ENCODE measurements at regions not wholly inside any gene's neighbourhood (a gene's known extent, or its start where the extent isn't known, plus 50 kb on each side); places are given as distances from the start of the nearest gene placed in this dataset.
"Not testable (repeated sequence)": the region's sequence is repeated elsewhere in the genome, so short reads cannot be mapped to it uniquely, and the experiment has no call there.

GRCh38 chr1:240722788-240723187, 110.8 kb upstream of the GREM2 start:
- no peak for DNase-seq

DNA sequence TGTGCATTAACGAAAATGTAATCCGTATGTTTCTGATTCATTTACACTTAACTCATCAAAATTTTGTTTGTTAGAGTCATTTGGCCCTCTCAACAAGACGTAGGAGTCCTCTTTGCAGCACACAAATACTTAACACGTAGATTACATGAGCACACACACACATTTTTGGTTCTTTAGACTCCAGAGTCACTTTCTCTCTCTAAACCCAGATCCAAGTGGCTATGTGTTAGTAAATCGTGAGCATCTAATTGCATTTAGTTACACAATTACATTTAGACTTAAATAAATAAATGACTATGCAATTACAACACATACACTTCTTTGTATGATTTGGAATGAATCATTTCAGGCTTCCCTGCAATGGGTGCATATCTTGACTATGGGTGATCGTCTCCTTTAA, 109.0 kb upstream of the GREM2 start:
- DNase-seq: no peak

DNA sequence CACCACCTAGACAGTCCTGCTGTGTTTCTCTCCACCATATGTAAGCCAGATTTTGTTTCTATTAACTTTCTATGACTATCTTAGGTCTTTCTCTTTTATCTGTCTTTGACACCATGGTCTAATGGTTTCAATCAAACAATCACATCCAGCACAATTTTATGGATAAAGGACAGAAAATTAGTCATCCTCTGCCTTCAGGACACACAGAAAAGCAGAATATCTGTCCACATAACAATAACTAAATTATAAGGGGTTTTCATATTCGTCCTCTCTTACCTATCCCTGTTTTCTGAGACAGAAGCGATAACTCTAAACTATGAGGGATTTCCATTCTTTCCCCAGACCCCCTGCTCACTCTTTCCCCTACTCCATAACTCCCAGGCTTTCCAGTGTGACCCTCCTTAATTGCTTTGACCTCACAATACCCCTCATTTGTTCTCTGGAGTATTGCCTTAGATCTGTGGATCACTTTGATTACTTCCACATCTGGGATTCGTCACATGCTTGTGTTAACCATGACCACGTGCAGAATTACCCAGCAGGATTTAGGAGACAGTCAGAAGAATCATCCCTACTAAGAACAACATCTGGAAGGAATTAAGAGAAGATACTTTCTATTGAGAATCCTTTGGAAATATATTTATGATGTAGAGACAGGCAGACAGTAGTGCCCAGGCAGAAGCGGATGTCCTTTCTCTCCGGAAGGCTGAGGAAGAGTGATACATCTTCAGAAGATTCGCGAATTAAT, 108.2 kb upstream of the GREM2 start:
- DNase-seq: no peak

GRCh38 chr1:240716538-240716937, 104.6 kb upstream of the GREM2 start:
- not testable (repeated sequence) for DNase-seq

DNA sequence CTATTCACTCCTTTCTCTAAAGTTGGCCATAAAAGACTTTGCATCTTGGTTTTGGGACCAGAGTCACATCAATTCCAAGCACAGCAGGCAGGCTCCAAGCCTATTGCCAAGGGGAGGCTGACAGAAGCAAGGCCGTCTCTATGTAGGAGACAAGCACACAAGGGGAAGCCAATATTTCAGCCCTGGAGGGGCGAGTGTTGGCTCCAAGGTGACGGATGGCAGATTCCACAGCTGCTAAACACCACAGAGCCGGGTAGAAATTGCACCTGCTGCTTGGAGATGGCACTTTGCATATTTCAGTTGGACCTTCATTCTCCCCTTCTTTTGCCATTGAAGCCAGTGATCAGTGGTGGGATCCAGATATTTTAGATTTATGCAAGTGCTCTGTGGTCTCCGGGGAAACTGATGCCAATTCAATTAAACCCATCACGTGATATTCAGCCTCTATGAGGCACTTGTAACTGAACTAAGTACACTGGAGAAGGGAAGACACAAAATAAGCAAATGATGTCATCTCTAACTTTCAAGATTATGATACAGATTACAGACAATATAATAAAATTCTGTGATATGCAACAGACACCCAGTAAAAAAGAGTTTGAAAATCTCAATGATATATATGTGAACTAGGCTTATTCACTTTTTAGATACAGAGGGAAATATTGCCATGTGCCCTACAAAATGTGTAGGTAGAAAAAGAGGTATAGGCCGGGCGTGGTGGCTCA, 102.8 kb upstream of the GREM2 start:
- no peak for DNase-seq

GRCh38 chr1:240712014-240712731, 100.2 kb upstream of the GREM2 start:
- DNase-seq: no peak

GRCh38 chr1:240711020-240711419, 99.1 kb upstream of the GREM2 start:
- DNase-seq: no peak

DNA sequence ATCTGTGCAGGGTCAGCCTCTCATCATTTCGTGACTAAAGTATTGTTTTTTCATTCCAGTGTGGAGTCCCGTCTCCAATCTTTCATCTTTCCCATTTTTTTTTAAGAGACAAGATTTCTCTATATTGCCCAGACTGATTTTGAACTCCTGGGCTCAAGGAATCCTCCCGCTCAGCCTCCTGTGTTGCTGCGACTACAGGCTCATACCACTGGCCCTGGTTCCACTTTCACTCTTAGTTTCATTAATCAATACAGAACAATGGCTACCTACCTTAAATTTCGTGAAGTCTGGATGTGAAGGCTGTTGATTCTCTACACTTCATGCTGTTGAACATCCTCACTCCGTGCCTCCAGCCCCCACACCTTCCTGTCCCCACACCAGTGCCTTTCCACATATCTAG, 97.7 kb upstream of the GREM2 start:
- no peak for DNase-seq

- no peak for DNase-seq
Observed at GRCh38 chr1:240706150-240706935, 94.4 kb upstream of the GREM2 start.

DNA sequence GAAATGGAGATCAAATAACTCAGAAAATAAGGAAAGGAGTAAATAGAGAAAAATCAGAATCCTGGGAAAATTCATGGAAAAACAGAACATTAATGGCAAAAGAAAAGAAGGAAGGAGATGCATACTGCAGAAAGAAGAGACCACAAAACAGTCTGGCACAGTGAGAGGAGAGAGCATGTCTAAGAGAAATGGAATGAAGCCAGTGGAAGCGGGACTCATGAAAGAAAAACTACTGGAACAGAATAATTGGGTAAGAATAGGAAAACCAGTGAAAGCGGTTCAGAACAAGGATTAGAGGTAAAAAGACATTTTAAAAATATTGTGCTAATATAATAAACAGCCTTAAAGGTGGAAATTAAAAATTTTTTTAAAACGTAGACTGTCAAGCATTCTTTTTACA, 93.6 kb upstream of the GREM2 start:
- no peak for DNase-seq

DNA sequence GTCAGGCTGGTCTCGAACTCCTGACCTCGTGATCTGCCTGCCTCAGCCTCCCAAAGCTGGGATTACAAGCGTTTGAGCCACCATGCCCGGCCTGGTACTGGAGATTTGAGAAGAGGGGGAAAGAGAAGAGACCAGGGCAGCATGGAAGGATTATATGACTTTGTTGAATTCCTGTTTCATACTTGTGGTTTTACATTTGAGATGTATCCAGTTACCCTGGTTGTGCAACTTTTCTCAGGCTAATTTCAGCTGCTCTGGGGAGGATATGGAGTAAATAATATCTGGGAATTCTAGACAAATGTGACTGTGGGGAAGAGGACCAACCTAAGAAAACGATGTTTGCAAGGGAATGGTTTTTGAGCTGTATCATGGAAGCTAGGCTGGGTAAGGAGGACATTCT, 89.5 kb upstream of the GREM2 start:
- DNase-seq: no peak

GRCh38 chr1:240695416-240695815, 83.5 kb upstream of the GREM2 start:
- no peak for DNase-seq

DNA sequence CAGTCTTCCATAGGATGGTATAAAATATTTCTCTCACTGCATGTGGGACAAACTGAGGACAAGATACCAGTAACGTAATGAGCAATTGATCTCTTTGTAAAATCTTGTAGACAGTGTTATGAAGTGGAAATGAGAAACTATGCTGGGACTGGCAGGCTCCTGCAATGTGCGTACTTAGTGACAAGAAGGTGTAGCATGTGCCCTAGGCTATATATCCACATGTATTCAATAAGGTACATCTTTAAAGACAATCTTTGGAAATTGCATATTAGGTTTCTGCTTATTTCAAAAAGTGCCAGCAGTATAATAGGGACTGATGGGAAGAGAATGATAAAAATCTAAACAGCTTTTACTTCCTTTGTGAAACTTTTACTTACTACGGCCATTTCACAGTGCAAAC, 81.9 kb upstream of the GREM2 start:
- no peak for DNase-seq

GRCh38 chr1:240693036-240693435, 81.1 kb upstream of the GREM2 start:
- DNase-seq: no peak

DNA sequence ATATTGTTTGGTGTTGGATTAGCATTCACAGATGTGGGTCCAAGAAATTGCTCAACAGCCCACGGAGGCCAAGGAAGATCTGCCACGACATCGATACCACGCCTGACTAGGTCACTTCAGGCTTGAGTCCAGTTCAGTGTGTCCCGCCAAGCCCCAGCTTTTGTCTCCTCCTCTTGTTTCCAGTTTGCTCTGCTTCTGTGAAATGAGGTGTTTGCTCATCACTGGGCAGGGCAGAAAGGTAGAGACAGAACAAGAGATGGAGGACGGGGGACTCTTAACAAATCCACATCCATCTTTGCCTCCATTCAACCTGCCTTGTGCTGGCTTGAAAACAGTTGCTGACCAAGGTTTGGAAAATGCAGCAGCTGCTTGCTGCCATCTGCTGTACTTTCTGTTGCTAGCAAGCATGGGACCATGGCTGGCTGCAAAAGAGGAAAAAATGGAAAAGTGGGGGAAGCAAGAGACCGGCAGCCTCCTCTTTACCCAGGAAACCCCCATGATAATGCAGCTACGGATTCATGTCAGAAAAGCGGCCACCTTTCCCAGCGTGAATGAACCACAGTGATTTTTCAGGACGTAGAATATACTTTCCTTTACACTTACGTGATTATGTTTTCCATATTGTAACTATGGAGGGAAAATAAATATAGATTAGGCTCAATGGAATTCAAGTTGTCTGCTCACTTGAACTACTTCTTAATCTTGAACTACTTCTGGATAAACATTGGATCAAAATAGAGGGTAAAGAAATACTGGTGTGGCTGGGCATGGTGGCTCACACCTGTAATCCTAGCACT, 80.2 kb upstream of the GREM2 start:
- DNase-seq: peak; percentile 13

DNA sequence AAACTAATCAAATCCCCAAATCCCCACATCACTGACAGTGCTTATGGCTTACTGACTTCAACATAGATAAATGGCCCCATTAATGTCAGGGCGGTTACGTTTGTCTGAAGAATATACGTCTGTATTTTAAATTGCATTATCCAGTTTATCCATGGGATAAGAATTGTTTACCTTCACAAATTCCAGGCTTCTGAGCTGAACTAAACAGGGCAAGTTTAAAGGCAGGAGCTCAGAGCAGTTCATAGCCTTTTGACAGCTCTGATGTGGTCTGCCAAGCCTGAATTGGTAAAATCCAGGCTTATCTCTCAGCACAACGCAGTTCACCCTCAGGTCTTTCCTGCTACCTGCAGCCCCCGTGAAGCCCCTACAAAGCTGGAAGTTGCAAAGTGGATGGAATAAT, 79.5 kb upstream of the GREM2 start:
- no peak for DNase-seq

- no peak for DNase-seq
Observed at GRCh38 chr1:240687820-240688219, 75.9 kb upstream of the GREM2 start.

GRCh38 chr1:240683576-240683975, 71.6 kb upstream of the GREM2 start:
- DNase-seq: no peak

GRCh38 chr1:240682859-240683242, 70.9 kb upstream of the GREM2 start:
- DNase-seq: no peak

DNA sequence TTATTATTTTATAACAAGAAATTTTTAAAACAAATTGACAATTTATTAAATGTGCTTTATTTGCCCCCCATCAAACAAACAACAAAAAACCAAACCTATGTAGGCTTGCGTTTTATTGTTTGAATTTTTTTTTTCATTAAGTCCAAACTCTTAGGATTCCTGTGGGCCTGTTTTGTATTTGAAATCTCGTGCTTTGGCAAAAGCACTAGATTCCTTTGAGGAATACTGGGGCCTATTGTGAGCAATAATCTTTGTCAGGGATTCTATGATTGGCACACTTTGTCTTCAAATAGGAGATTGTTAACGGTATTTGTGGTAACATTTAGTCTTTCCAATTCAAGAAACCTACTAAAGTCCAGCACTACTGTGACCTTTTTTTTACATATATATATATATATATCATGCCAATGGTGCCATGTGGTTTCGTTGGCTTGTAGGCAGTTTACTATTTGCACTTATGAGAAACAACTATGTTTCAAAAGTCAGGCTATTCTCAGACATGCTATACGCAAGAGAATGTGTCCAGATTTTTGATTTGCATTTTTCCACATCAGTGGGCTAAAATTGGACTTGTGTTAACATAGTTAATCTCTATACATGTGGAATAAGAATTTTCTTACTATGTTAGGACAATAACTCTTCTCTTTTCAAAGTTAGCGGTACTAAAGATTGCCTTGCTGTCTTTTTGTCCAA, 70.4 kb upstream of the GREM2 start:
- no peak for DNase-seq

GRCh38 chr1:240672132-240672811, 60.3 kb upstream of the GREM2 start:
- no peak for DNase-seq
